GM23248 (cell line): ENCODE measurements at regions not wholly inside any gene's neighbourhood (a gene's known extent, or its start where the extent isn't known, plus 50 kb on each side); places are given as distances from the start of the nearest gene placed in this dataset.

Experiments
- DNase-seq: peaks from one replicate; pipeline ENCODE4 v3.0.0-alpha.2; 2015
- H2AFZ ChIP-seq: fragments of 200-600 bp; sonication (generic); 2 replicates; pipeline ENCODE4 v1.6.1; 2016; ENCODE audit warnings: antibody characterized with exemption
- H3F3A ChIP-seq: fragments of 200-600 bp; sonication (generic); 2 replicates; pipeline ENCODE4 v1.6.1; 2016; ENCODE audit warnings: mild to moderate bottlenecking, antibody characterized with exemption, mixed run types; ENCODE audit not compliant: insufficient read depth
- H3K27ac ChIP-seq: fragments of 200-600 bp; sonication (generic); 2 replicates; pipeline ENCODE4 v1.5.1; 2016; ENCODE audit warnings: mild to moderate bottlenecking
- H3K27me3 ChIP-seq: fragments of 200-600 bp; sonication (generic); replicated peaks from 2 replicates; pipeline ENCODE4 v1.6.1; 2016; ENCODE audit warnings: mild to moderate bottlenecking; ENCODE audit not compliant: insufficient read depth
- H3K36me3 ChIP-seq: fragments of 200-600 bp; sonication (generic); 2 replicates; pipeline ENCODE4 v1.6.1; 2016; ENCODE audit warnings: low read depth, mild to moderate bottlenecking
- H3K4me1 ChIP-seq: fragments of 200-600 bp; sonication (generic); 2 replicates; pipeline ENCODE4 v1.6.1; 2016; ENCODE audit warnings: mild to moderate bottlenecking; ENCODE audit not compliant: insufficient read depth
- H3K4me2 ChIP-seq: fragments of 200-600 bp; sonication (generic); one replicate; pipeline ENCODE4 v1.6.1; 2016; ENCODE audit warnings: mild to moderate bottlenecking; ENCODE audit not compliant: unreplicated experiment
- H3K4me3 ChIP-seq: fragments of 200-600 bp; sonication (generic); 2 replicates; pipeline ENCODE4 v1.5.1; 2016; ENCODE audit warnings: mild to moderate bottlenecking
- H3K79me2 ChIP-seq: fragments of 200-600 bp; sonication (generic); 2 replicates; pipeline ENCODE4 v1.6.1; 2016; ENCODE audit warnings: mild to moderate bottlenecking; ENCODE audit not compliant: insufficient read depth
- H3K9ac ChIP-seq: fragments of 200-600 bp; sonication (generic); 2 replicates; pipeline ENCODE4 v1.6.1; 2016; ENCODE audit warnings: mild to moderate bottlenecking
- H3K9me2 ChIP-seq: fragments of 200-600 bp; sonication (generic); 2 replicates; pipeline ENCODE4 v1.6.1; 2016; ENCODE audit warnings: mixed run types, mild to moderate bottlenecking, moderate library complexity; ENCODE audit not compliant: insufficient read depth
- H3K9me3 ChIP-seq: fragments of 200-600 bp; sonication (generic); one replicate; pipeline ENCODE4 v1.6.1; 2017; ENCODE audit warnings: low read depth
- H4K20me1 ChIP-seq: fragments of 200-600 bp; sonication (generic); 2 replicates; pipeline ENCODE4 v1.6.0; 2016; ENCODE audit not compliant: insufficient read depth
- EZH2 ChIP-seq: fragments of 200-600 bp; sonication (generic); IDR thresholded peaks from 2 replicates; pipeline ENCODE4 v1.6.1; 2018; ENCODE audit warnings: antibody characterized with exemption, mild to moderate bottlenecking; ENCODE audit not compliant: insufficient read depth, poor library complexity, severe bottlenecking
- EZH2phosphoT487 ChIP-seq: fragments of 200-600 bp; sonication (generic); IDR thresholded peaks from 2 replicates; pipeline ENCODE4 v1.6.1; 2018; ENCODE audit warnings: antibody characterized with exemption, moderate library complexity, mild to moderate bottlenecking, low read depth; ENCODE audit not compliant: insufficient read depth
- WGBS, 2 experiments: methylation state at CpG; one replicate each; pipeline ENCODE4 v1.1.6; 2015 to 2017; ENCODE audit warnings: low lambda C conversion rate in 2 of 2, low coverage in 1 of 2; ENCODE audit errors: missing lambda C conversion rate in 2 of 2; 5-methylcytosine and 5-hydroxymethylcytosine counted together
- in situ Hi-C: fragments of 300-500 bp; cut with MboI; formaldehyde crosslinking; loops from 2 replicates; pipeline ENCODE4 v1.15.0; 2020

- no peak overlapping the region for H2AFZ ChIP-seq
- H3K9ac ChIP-seq = no peak overlapping the region
- H3K27ac ChIP-seq = no peak overlapping the region
- H3K36me3 ChIP-seq = no peaks in the 10 kb centered on the region
- no peaks in the 10 kb centered on the region for H4K20me1 ChIP-seq
- no peaks in the 10 kb centered on the region for H3K4me1 ChIP-seq
- 61 to 73% methylated on average over 1 of the region's 1 CpG for WGBS, 2 experiments
- no peaks in the 10 kb centered on the region for H3K79me2 ChIP-seq
- no peak for DNase-seq
- 0 out of 2 replicates have a peak, but pooled peaks cover 2% of the 10 kb centered on the region for H3K27me3 ChIP-seq
- in situ Hi-C loops = no loop called here
- no peak for TF ChIP-seq EZH2phosphoT487
- no peak for TF ChIP-seq EZH2
- no peaks in the 10 kb centered on the region for H3K9me2 ChIP-seq
- no peak overlapping the region for H3K4me3 ChIP-seq
- H3K9me3 ChIP-seq = no peaks in the 10 kb centered on the region
- no peak overlapping the region for H3K4me2 ChIP-seq
- H3F3A ChIP-seq = no peaks in the 10 kb centered on the region
Measured at GRCh38 chr2:118179445-118179844, 91.2 kb downstream of the INSIG2 start.

- no peak for DNase-seq
- in situ Hi-C loops = no loop called here
Measured at GRCh38 chr2:118177884-118178283, 89.6 kb downstream of the INSIG2 start.

GRCh38 chr2:118177318-118177717 is 89.0 kb downstream of the INSIG2 start:
- in situ Hi-C loops = no loop called here
- no peaks in the 10 kb centered on the region for H3K9me3 ChIP-seq
- H3K4me3 ChIP-seq = no peak overlapping the region
- H3K27ac ChIP-seq = no peak overlapping the region
- H3K9me2 ChIP-seq = no peaks in the 10 kb centered on the region
- TF ChIP-seq EZH2 = no peak
- TF ChIP-seq EZH2phosphoT487 = no peak
- H4K20me1 ChIP-seq = no peaks in the 10 kb centered on the region
- 0 out of 2 replicates have a peak, but pooled peaks cover 8% of the 10 kb centered on the region for H3K27me3 ChIP-seq
- H3K9ac ChIP-seq = no peak overlapping the region
- H3K4me2 ChIP-seq = no peak overlapping the region
- WGBS, 2 experiments = 45 to 46% methylated on average over 3 of the region's 3 CpGs
- no peaks in the 10 kb centered on the region for H3K79me2 ChIP-seq
- no peaks in the 10 kb centered on the region for H3F3A ChIP-seq
- no peaks in the 10 kb centered on the region for H3K36me3 ChIP-seq
- DNase-seq = no peak
- H3K4me1 ChIP-seq = no peaks in the 10 kb centered on the region
- no peak overlapping the region for H2AFZ ChIP-seq

More at GRCh38 chr2:118177884-118178283, 89.6 kb downstream of the INSIG2 start:
- Histone ChIP-seq H3K9me3 (no peaks in the 10 kb centered on the region), H4K20me1 (no peaks in the 10 kb centered on the region), H2AFZ (no peak overlapping the region), H3F3A (no peaks in the 10 kb centered on the region), H3K4me3 (no peak overlapping the region), H3K4me1 (no peaks in the 10 kb centered on the region), H3K9ac (no peak overlapping the region), H3K27me3 (0 out of 2 replicates have a peak, but pooled peaks cover 8% of the 10 kb centered on the region), H3K27ac (no peak overlapping the region), H3K4me2 (no peak overlapping the region), H3K79me2 (no peaks in the 10 kb centered on the region), H3K9me2 (no peaks in the 10 kb centered on the region), H3K36me3 (no peaks in the 10 kb centered on the region)
- 61 to 69% methylated on average over 2 of the region's 2 CpGs for WGBS, 2 experiments
- TF ChIP-seq EZH2phosphoT487 (no peak), EZH2 (no peak)

GRCh38 chr2:118176601-118177000 is 88.3 kb downstream of the INSIG2 start:
- no peak overlapping the region for H2AFZ ChIP-seq
- 82 to 88% methylated on average over 3 of the region's 3 CpGs for WGBS, 2 experiments
- 0 out of 2 replicates have a peak, but pooled peaks cover 8% of the 10 kb centered on the region for H3K27me3 ChIP-seq
- in situ Hi-C loops = no loop called here
- H3K9me2 ChIP-seq = no peaks in the 10 kb centered on the region
- no peaks in the 10 kb centered on the region for H3K4me1 ChIP-seq
- H3K4me2 ChIP-seq = no peak overlapping the region
- H4K20me1 ChIP-seq = no peaks in the 10 kb centered on the region
- H3K36me3 ChIP-seq = no peaks in the 10 kb centered on the region
- no peak overlapping the region for H3K4me3 ChIP-seq
- no peak for TF ChIP-seq EZH2phosphoT487
- no peak overlapping the region for H3K9ac ChIP-seq
- H3K9me3 ChIP-seq = no peaks in the 10 kb centered on the region
- DNase-seq = no peak
- no peak overlapping the region for H3K27ac ChIP-seq
- no peaks in the 10 kb centered on the region for H3K79me2 ChIP-seq
- no peaks in the 10 kb centered on the region for H3F3A ChIP-seq

GRCh38 chr2:118171546-118171945 is 83.3 kb downstream of the INSIG2 start:
- H3K27me3 ChIP-seq = 0 out of 2 replicates have a peak, but pooled peaks cover 8% of the 10 kb centered on the region
- H3K4me3 ChIP-seq = no peak overlapping the region
- H3K9me3 ChIP-seq = no peaks in the 10 kb centered on the region
- no peak overlapping the region for H3K4me2 ChIP-seq
- no peaks in the 10 kb centered on the region for H4K20me1 ChIP-seq
- no peaks in the 10 kb centered on the region for H3K79me2 ChIP-seq
- no peak overlapping the region for H3K9ac ChIP-seq
- WGBS, 2 experiments = 73 to 76% methylated on average over 2 of the region's 2 CpGs
- TF ChIP-seq EZH2 (no peak), EZH2phosphoT487 (no peak)
- no peaks in the 10 kb centered on the region for H3K9me2 ChIP-seq
- H3K27ac ChIP-seq = no peak overlapping the region
- H3K36me3 ChIP-seq = no peaks in the 10 kb centered on the region
- DNase-seq = no peak
- no peak overlapping the region for H2AFZ ChIP-seq
- in situ Hi-C loops = no loop called here
- no peaks in the 10 kb centered on the region for H3F3A ChIP-seq
- no peaks in the 10 kb centered on the region for H3K4me1 ChIP-seq
